OCI-M2 (cell line): ENCODE measurements at regions not wholly inside any gene's neighbourhood (a gene's known extent, or its start where the extent isn't known, plus 50 kb on each side); places are given as distances from the start of the nearest gene placed in this dataset.
"Not testable (repeated sequence)": the region's sequence is repeated elsewhere in the genome, so short reads cannot be mapped to it uniquely, and the experiment has no call there.

ENCODE experiments used
- DNase-seq: peaks from one replicate; lab custom pipeline; 2025; ENCODE audit not compliant: unreplicated experiment; lab: John Stamatoyannopoulos, UW

GRCh38 chr7:125491137-125491536, 561.5 kb upstream of the POT1 start:
- DNase-seq = no peak

- no peak for DNase-seq
Observed at GRCh38 chr7:125490167-125490566, 560.5 kb upstream of the POT1 start.

DNA sequence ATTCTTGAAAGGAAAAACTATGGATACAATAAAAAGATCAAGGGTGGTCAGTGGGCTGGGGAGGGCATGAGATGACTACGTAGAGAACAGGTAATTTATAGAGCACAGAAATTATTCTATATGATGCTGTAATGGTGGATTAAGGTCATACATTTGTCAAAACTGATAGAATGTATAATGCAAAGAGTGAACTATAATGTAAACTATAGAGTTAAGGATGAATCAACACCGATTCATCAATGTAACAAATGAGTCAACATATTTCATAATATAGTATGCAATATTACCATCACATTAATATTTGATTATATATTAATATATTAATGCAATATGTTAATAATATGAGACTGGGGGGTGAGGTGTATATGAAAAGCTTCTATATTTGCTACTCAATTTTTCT, 555.6 kb upstream of the POT1 start:
- DNase-seq = no peak

GRCh38 chr7:125484755-125485154, 555.1 kb upstream of the POT1 start:
- no peak for DNase-seq

- no peak for DNase-seq
Observed at GRCh38 chr7:125481323-125481722, 551.7 kb upstream of the POT1 start.

DNA sequence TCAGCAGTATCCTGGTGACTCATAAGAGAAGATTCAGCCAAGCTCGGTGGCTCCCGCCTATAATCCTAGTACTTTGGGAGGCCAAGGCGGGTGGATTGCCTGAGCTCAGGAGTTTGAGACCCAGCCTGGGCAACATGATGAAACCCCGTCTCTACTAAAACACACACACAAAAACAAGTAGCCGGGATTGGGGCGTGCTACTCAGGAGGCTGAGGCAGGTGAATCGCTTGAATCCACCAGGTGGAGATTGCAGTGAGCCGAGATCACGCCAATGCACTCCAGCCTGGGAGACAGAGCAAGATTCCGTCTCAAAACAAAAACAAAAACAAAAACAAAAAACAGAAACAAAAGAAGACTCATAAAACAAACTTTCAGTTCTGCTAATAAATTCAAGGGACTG, 551.1 kb upstream of the POT1 start:
- DNase-seq = no peak

- no peak for DNase-seq
Observed at GRCh38 chr7:125468855-125469174, 539.2 kb upstream of the POT1 start.

GRCh38 chr7:125467996-125468854, 538.6 kb upstream of the POT1 start:
- no peak for DNase-seq

- DNase-seq = no peak
Observed at GRCh38 chr7:125465527-125465926, 535.9 kb upstream of the POT1 start.

DNA sequence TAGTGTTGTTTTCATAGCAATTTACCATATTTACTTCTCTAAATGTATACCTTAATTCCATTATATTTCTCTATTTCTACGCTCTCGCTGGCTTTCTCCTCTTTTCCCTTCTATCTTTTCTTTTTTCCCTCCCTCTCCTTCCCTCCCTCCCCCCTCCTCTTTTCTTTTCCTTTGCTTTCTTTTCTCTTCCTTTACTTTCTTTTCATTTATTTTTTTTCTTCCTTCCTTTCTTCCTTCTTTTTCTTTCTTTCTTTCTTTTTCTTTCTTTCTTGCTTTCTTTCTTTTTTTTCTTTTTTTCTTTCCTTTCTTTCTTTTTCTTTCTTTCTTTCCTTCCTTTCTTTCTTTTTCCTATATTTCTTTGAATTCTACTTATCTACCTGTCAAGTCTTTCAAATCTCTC, 533.0 kb upstream of the POT1 start:
- DNase-seq = no peak

- DNase-seq = no peak
Observed at GRCh38 chr7:125459038-125459437, 529.4 kb upstream of the POT1 start.

GRCh38 chr7:125450749-125451148, 521.1 kb upstream of the POT1 start:
- no peak for DNase-seq

GRCh38 chr7:125445836-125446235, 516.2 kb upstream of the POT1 start:
- DNase-seq = no peak

DNA sequence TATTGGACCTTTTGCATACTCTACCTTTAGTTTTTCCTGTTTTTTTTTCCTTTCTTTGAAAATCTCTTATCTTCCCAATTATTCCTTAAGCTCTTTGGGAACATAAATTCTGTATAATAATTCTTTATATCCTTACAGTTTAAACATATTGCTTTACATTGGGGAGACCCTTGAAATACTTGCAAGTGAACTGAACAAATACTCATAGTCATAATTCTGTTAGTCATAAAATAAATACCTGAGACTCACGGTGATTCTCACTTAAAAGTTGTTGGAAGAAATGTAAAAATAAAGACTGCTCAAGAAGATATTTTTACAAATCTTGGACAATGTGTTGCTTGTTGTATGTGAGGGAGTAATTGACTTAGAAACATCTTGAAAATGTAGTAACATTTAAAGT, 515.2 kb upstream of the POT1 start:
- DNase-seq = no peak

GRCh38 chr7:125436220-125436619, 506.6 kb upstream of the POT1 start:
- no peak for DNase-seq

- DNase-seq = no peak
Observed at GRCh38 chr7:125431349-125431748, 501.7 kb upstream of the POT1 start.

- no peak for DNase-seq
Observed at GRCh38 chr7:125430013-125430412, 500.4 kb upstream of the POT1 start.

DNA sequence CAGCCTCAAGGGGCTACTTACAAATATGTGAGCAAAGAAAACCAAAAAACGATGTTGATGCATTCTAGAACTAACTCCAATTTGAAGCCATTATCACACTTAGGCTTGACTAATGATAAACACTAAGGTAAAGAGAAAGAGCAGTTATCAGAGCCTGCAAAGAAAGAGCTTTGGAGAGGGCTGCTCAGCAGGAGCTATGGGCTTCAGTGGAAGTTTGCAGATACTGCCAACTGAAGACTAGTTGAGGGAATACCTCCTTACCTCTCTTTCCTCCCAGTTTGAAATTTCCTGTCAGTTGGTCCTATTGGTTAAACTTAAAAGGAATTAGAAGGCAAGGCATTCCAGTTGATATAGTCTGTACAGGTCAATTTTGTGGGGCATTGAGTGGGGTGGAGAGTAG, 498.1 kb upstream of the POT1 start:
- no peak for DNase-seq

DNA sequence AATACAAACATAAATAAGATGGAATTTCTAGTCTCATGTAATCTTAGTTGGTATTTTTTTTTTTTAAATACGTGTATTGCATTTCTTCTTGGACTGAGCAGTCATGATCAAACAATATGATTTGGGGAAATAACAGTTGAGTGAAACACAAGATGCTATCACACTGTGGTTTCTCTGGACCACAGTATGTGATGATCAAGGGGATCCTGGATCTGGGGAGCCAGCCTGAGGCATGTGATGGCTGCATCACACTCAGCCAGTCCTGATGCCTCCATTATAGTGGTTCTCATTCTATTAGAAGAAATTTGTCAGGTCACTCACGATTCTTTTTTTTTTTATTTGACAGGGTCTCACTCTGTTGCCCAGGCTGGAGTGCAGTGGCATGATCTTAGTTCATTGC, 495.9 kb upstream of the POT1 start:
- DNase-seq = no peak

DNA sequence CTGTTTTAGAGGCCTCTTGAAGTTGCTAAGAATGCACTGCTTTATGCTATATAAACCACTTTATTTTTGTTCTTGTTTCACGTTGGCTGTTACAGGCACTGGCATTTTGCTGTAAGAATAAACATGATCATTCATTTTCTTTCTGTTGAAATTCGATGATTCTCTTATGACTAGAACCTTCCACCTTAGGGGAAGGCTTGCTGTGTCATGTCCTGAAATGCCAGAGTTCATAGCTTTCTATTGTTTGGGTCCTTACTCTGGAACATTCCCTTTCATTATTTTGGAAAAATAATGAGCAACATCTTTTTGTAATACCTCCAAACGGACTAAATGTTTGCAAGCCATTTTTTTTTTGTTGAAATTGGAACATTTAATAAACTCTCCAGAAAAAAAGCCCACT, 495.1 kb upstream of the POT1 start:
- DNase-seq = no peak

GRCh38 chr7:125423458-125424155, 494.0 kb upstream of the POT1 start:
- DNase-seq = no peak

DNA sequence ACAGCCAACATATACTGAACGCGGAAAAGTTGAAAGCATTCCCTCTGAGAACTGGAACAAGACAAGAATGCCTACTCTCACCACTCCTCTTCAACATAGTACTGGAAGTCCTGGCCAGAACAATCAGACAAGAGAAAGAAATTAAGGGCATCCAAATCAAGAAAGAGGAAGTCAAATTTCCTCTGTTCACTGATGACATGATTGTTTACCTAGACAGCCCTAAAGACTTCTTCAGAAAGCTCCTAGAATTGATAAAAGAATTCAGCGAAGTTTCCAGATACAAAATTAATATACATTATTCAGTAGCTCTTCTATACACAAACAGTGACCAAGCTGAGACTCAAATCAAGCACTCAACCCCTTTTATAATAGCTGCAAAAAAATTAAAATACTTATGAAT, 491.8 kb upstream of the POT1 start:
- DNase-seq = not testable (repeated sequence)
